GM23338 (cell line): ENCODE measurements at regions not wholly inside any gene's neighbourhood (a gene's known extent, or its start where the extent isn't known, plus 50 kb on each side); places are given as distances from the start of the nearest gene placed in this dataset.

ENCODE experiments used
- ATAC-seq: fragments of 200-7000 bp; cut with Tn5 transposase; 3 replicates; pipeline ENCODE4 v1.9.1; 2020
- DNase-seq: peaks from one replicate; pipeline ENCODE4 v3.0.0-alpha.2; 2015; ENCODE audit warnings: low spot score
- H2AFZ ChIP-seq: fragments of 200-600 bp; sonication (generic); 2 replicates; pipeline ENCODE4 v1.8.0; 2016; ENCODE audit warnings: antibody characterized with exemption, mild to moderate bottlenecking, moderate library complexity
- H3F3A ChIP-seq: fragments of 200-600 bp; sonication (generic); replicated peaks from 2 replicates; pipeline ENCODE4 v1.8.0; 2017; ENCODE audit warnings: antibody characterized with exemption, mixed run types, low read depth
- H3K27ac ChIP-seq: fragments of 200-600 bp; sonication (generic); 2 replicates; pipeline ENCODE4 v1.6.1; 2016; ENCODE audit warnings: low read depth
- H3K27me3 ChIP-seq: fragments of 200-600 bp; sonication (generic); 2 replicates; pipeline ENCODE4 v1.8.0; 2016; ENCODE audit warnings: mild to moderate bottlenecking, mixed run types, moderate library complexity; ENCODE audit not compliant: insufficient read depth
- H3K36me3 ChIP-seq: fragments of 200-600 bp; sonication (generic); 2 replicates; pipeline ENCODE4 v1.8.0; 2016; ENCODE audit warnings: mild to moderate bottlenecking; ENCODE audit not compliant: insufficient read depth
- H3K4me1 ChIP-seq: fragments of 200-600 bp; sonication (generic); 2 replicates; pipeline ENCODE4 v1.8.0; 2016; ENCODE audit warnings: mild to moderate bottlenecking, moderate library complexity; ENCODE audit not compliant: insufficient read depth
- H3K4me2 ChIP-seq: fragments of 200-600 bp; sonication (generic); 2 replicates; pipeline ENCODE4 v1.7.1; 2017; ENCODE audit warnings: mixed run types
- H3K4me3 ChIP-seq: fragments of 200-600 bp; sonication (generic); 2 replicates; pipeline ENCODE4 v1.6.1; 2016; ENCODE audit warnings: mixed run types
- H3K79me2 ChIP-seq: fragments of 200-600 bp; sonication (generic); replicated peaks from 2 replicates; pipeline ENCODE4 v1.8.0; 2017; ENCODE audit warnings: mild to moderate bottlenecking; ENCODE audit not compliant: insufficient read depth
- H3K9me2 ChIP-seq: fragments of 200-600 bp; sonication (generic); 2 replicates; pipeline ENCODE4 v1.8.0; 2017; ENCODE audit not compliant: insufficient read depth
- H4K20me1 ChIP-seq: fragments of 200-600 bp; sonication (generic); replicated peaks from 2 replicates; pipeline ENCODE4 v1.8.0; 2017; ENCODE audit warnings: mild to moderate bottlenecking; ENCODE audit not compliant: insufficient read depth
- H3K27ac Mint-ChIP-seq: 2 replicates; pipeline ENCODE4 v1.8.0; 2020; ENCODE audit warnings: inconsistent platforms, mild to moderate bottlenecking, moderate library complexity, mixed read lengths
- H3K27me3 Mint-ChIP-seq: 3 replicates; pipeline ENCODE4 v1.8.0; 2022; ENCODE audit warnings: low read depth, mild to moderate bottlenecking, moderate library complexity, mixed read lengths, inconsistent platforms; ENCODE audit not compliant: insufficient read depth, poor library complexity
- H3K36me3 Mint-ChIP-seq: 3 replicates; pipeline ENCODE4 v1.8.0; 2021; ENCODE audit warnings: low read depth, mild to moderate bottlenecking, inconsistent platforms, moderate library complexity, mixed read lengths
- H3K4me1 Mint-ChIP-seq: 3 replicates; pipeline ENCODE4 v1.8.0; 2020; ENCODE audit warnings: mild to moderate bottlenecking, inconsistent platforms, mixed read lengths
- H3K4me3 Mint-ChIP-seq: 3 replicates; pipeline ENCODE4 v1.8.0; 2021; ENCODE audit warnings: moderate library complexity, mild to moderate bottlenecking, inconsistent platforms, mixed read lengths
- H3K9me3 Mint-ChIP-seq: 3 replicates; pipeline ENCODE4 v1.8.0; 2020; ENCODE audit warnings: moderate library complexity, mild to moderate bottlenecking, inconsistent platforms, mixed read lengths
- CREB1 ChIP-seq: fragments of 250-450 bp; sonication (Bioruptor Pico); IDR thresholded peaks from 2 replicates; pipeline ENCODE4 v1.5.0; 2020; ENCODE audit warnings: low read depth, mild to moderate bottlenecking, moderate library complexity
- CTCF ChIP-seq, 2 experiments: fragments of 200-600 bp in 1 of 2; sonication (generic) in 1 of 2; conservative IDR thresholded peaks; 2 replicates each; pipeline versions ENCODE4 v1.5.1 to v1.6.1; 2016 to 2017; ENCODE audit warnings: antibody characterized with exemption in 2 of 2, low read depth in 2 of 2, mild to moderate bottlenecking in 2 of 2, moderate library complexity in 1 of 2
- ETS1 ChIP-seq: IDR thresholded peaks from 2 replicates; pipeline ENCODE4 v1.6.1; 2016; ENCODE audit warnings: antibody characterized with exemption
- EZH2 ChIP-seq: fragments of 200-600 bp; sonication (generic); IDR thresholded peaks from one replicate; pipeline ENCODE4 v1.8.0; 2017; ENCODE audit warnings: antibody characterized with exemption, mild to moderate bottlenecking, low read depth; ENCODE audit not compliant: unreplicated experiment
- EZH2phosphoT487 ChIP-seq: fragments of 200-600 bp; sonication (generic); IDR thresholded peaks from one replicate; pipeline ENCODE4 v1.8.1; 2018; ENCODE audit warnings: antibody characterized with exemption; ENCODE audit not compliant: unreplicated experiment
- JUNB ChIP-seq: IDR thresholded peaks from one replicate; pipeline ENCODE4 v1.6.1; 2016; ENCODE audit warnings: antibody characterized with exemption; ENCODE audit not compliant: unreplicated experiment
- NANOG ChIP-seq: IDR thresholded peaks from 2 replicates; pipeline ENCODE4 v1.6.1; 2016; ENCODE audit warnings: antibody characterized with exemption, borderline replicate concordance
- POLR2AphosphoS5 ChIP-seq: IDR thresholded peaks from 2 replicates; pipeline ENCODE4 v1.6.1; 2016; ENCODE audit warnings: antibody characterized with exemption, low read depth
- STAT1 ChIP-seq: IDR thresholded peaks from one replicate; pipeline ENCODE4 v1.6.1; 2016; ENCODE audit warnings: antibody characterized with exemption; ENCODE audit not compliant: unreplicated experiment
- ZNF114 ChIP-seq: fragments of 250-450 bp; sonication (Bioruptor Pico); IDR thresholded peaks from 2 replicates; pipeline ENCODE4 v1.5.0; 2020; ENCODE audit warnings: mild to moderate bottlenecking, moderate library complexity
- ZNF331 ChIP-seq: fragments of 250-450 bp; sonication (Bioruptor Pico); IDR thresholded peaks from 2 replicates; pipeline ENCODE4 v1.5.0; 2020; ENCODE audit warnings: low read depth, mild to moderate bottlenecking, moderate library complexity
- TF ChIP-seq, protein P1 (sequence below): IDR thresholded peaks from one replicate; pipeline ENCODE4 v1.6.1; 2018; ENCODE audit warnings: antibody characterized with exemption; ENCODE audit not compliant: unreplicated experiment
- TF ChIP-seq, protein P2 (sequence below): fragments of 250-450 bp; sonication (Bioruptor Pico); IDR thresholded peaks from 2 replicates; pipeline ENCODE4 v1.5.0; 2020; ENCODE audit warnings: mild to moderate bottlenecking, moderate library complexity

- no peak overlapping the region for H3K4me3 ChIP-seq
- H3K79me2 ChIP-seq = no peaks in the 10 kb centered on the region
- H3K27ac ChIP-seq = no peak overlapping the region
- H3K36me3 ChIP-seq = no peaks in the 10 kb centered on the region
- H4K20me1 ChIP-seq = no peaks in the 10 kb centered on the region
- no peaks in the 10 kb centered on the region for H3F3A ChIP-seq
- peaks cover 4% of the 10 kb centered on the region; the same call in 1 of the 2 replicates for H3K4me1 ChIP-seq
- Mint-ChIP-seq H3K9me3 (no peaks in the 10 kb centered on the region), H3K27ac (peak overlapping the region; percentile 85), H3K27me3 (peaks cover 6% of the 10 kb centered on the region), H3K36me3 (no peaks in the 10 kb centered on the region), H3K4me1 (peaks cover 14% of the 10 kb centered on the region), H3K4me3 (no peak overlapping the region)
- H3K4me2 ChIP-seq = peak overlapping the region; percentile 23
- ATAC-seq (no peak; the same call in 2 of the 3 replicates), DNase-seq (peak; percentile 23)
- H3K9me2 ChIP-seq = no peaks in the 10 kb centered on the region
- no peaks in the 10 kb centered on the region for H3K27me3 ChIP-seq
- peak overlapping the region; percentile 64; the same call in 1 of the 2 replicates for H2AFZ ChIP-seq
- TF ChIP-seq CREB1 (no peak), CTCF (conservative IDR thresholded peaks at IDR 0.05; ENCODE audit: low read depth in 2 of 2) (no peak), ETS1 (no peak), EZH2 (no peak), NANOG (no peak), ZNF331 (no peak), EZH2phosphoT487 (no peak), JUNB (no peak), POLR2AphosphoS5 (no peak), STAT1 (no peak), ZNF114 (CRISPR knock-in tag) (no peak)
- TF ChIP-seq, protein P1, sequence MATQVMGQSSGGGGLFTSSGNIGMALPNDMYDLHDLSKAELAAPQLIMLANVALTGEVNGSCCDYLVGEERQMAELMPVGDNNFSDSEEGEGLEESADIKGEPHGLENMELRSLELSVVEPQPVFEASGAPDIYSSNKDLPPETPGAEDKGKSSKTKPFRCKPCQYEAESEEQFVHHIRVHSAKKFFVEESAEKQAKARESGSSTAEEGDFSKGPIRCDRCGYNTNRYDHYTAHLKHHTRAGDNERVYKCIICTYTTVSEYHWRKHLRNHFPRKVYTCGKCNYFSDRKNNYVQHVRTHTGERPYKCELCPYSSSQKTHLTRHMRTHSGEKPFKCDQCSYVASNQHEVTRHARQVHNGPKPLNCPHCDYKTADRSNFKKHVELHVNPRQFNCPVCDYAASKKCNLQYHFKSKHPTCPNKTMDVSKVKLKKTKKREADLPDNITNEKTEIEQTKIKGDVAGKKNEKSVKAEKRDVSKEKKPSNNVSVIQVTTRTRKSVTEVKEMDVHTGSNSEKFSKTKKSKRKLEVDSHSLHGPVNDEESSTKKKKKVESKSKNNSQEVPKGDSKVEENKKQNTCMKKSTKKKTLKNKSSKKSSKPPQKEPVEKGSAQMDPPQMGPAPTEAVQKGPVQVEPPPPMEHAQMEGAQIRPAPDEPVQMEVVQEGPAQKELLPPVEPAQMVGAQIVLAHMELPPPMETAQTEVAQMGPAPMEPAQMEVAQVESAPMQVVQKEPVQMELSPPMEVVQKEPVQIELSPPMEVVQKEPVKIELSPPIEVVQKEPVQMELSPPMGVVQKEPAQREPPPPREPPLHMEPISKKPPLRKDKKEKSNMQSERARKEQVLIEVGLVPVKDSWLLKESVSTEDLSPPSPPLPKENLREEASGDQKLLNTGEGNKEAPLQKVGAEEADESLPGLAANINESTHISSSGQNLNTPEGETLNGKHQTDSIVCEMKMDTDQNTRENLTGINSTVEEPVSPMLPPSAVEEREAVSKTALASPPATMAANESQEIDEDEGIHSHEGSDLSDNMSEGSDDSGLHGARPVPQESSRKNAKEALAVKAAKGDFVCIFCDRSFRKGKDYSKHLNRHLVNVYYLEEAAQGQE = no peak
- TF ChIP-seq, protein P2, sequence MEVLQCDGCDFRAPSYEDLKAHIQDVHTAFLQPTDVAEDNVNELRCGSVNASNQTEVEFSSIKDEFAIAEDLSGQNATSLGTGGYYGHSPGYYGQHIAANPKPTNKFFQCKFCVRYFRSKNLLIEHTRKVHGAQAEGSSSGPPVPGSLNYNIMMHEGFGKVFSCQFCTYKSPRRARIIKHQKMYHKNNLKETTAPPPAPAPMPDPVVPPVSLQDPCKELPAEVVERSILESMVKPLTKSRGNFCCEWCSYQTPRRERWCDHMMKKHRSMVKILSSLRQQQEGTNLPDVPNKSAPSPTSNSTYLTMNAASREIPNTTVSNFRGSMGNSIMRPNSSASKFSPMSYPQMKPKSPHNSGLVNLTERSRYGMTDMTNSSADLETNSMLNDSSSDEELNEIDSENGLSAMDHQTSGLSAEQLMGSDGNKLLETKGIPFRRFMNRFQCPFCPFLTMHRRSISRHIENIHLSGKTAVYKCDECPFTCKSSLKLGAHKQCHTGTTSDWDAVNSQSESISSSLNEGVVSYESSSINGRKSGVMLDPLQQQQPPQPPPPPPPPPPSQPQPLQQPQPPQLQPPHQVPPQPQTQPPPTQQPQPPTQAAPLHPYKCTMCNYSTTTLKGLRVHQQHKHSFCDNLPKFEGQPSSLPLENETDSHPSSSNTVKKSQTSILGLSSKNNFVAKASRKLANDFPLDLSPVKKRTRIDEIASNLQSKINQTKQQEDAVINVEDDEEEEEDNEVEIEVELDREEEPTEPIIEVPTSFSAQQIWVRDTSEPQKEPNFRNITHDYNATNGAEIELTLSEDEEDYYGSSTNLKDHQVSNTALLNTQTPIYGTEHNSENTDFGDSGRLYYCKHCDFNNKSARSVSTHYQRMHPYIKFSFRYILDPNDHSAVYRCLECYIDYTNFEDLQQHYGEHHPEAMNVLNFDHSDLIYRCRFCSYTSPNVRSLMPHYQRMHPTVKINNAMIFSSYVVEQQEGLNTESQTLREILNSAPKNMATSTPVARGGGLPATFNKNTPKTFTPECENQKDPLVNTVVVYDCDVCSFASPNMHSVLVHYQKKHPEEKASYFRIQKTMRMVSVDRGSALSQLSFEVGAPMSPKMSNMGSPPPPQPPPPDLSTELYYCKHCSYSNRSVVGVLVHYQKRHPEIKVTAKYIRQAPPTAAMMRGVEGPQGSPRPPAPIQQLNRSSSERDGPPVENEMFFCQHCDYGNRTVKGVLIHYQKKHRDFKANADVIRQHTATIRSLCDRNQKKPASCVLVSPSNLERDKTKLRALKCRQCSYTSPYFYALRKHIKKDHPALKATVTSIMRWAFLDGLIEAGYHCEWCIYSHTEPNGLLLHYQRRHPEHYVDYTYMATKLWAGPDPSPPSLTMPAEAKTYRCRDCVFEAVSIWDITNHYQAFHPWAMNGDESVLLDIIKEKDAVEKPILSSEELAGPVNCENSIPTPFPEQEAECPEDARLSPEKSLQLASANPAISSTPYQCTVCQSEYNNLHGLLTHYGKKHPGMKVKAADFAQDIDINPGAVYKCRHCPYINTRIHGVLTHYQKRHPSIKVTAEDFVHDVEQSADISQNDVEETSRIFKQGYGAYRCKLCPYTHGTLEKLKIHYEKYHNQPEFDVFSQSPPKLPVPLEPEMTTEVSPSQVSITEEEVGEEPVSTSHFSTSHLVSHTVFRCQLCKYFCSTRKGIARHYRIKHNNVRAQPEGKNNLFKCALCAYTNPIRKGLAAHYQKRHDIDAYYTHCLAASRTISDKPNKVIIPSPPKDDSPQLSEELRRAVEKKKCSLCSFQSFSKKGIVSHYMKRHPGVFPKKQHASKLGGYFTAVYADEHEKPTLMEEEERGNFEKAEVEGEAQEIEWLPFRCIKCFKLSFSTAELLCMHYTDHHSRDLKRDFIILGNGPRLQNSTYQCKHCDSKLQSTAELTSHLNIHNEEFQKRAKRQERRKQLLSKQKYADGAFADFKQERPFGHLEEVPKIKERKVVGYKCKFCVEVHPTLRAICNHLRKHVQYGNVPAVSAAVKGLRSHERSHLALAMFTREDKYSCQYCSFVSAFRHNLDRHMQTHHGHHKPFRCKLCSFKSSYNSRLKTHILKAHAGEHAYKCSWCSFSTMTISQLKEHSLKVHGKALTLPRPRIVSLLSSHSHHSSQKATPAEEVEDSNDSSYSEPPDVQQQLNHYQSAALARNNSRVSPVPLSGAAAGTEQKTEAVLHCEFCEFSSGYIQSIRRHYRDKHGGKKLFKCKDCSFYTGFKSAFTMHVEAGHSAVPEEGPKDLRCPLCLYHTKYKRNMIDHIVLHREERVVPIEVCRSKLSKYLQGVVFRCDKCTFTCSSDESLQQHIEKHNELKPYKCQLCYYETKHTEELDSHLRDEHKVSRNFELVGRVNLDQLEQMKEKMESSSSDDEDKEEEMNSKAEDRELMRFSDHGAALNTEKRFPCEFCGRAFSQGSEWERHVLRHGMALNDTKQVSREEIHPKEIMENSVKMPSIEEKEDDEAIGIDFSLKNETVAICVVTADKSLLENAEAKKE = no peak
Measured at GRCh38 chr1:87473203-87473661, 144.6 kb downstream of the LMO4 start.
